ENCODE measurements at regions not wholly inside any gene's neighbourhood (a gene's known extent, or its start where the extent isn't known, plus 50 kb on each side); places are given as distances from the start of the nearest gene placed in this dataset.

DNA sequence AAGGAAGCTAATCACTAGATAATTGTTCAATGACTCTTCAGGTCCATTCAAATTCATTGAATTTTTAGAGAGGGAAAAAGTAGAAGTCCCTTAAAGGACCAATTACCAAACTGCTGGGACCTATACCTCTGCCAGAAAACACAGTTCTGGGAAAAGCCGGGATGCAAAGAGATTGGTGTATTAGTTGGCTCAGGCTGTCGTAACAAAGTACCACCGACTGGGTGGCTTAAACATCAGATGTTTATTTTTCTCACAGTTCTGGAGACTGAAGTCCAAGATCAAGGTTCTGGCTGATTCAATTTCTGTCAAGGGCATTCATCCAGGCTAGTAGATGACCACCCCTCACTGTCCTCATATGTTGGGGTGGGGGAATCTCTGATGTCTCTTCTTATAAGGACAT lies 177.1 kb upstream of the FSTL4 start:
- intact Hi-C loops (cut with DNase I), result no loop called here
- Histone ChIP-seq H3K4me1 (no peaks in the 10 kb centered on the region), H3K36me3 (no peaks in the 10 kb centered on the region), H3K27me3 (ENCODE audit: low read depth) (no peaks in the 10 kb centered on the region), H3K4me3 (no peak overlapping the region), H3K9me3 (no peaks in the 10 kb centered on the region), H3K27ac (no peak overlapping the region)
- TF ChIP-seq, protein P1, sequence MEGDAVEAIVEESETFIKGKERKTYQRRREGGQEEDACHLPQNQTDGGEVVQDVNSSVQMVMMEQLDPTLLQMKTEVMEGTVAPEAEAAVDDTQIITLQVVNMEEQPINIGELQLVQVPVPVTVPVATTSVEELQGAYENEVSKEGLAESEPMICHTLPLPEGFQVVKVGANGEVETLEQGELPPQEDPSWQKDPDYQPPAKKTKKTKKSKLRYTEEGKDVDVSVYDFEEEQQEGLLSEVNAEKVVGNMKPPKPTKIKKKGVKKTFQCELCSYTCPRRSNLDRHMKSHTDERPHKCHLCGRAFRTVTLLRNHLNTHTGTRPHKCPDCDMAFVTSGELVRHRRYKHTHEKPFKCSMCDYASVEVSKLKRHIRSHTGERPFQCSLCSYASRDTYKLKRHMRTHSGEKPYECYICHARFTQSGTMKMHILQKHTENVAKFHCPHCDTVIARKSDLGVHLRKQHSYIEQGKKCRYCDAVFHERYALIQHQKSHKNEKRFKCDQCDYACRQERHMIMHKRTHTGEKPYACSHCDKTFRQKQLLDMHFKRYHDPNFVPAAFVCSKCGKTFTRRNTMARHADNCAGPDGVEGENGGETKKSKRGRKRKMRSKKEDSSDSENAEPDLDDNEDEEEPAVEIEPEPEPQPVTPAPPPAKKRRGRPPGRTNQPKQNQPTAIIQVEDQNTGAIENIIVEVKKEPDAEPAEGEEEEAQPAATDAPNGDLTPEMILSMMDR (IDR thresholded peaks at IDR 0.05), result no peak
- ATAC-seq (no peak), DNase-seq (no peak)

DNA sequence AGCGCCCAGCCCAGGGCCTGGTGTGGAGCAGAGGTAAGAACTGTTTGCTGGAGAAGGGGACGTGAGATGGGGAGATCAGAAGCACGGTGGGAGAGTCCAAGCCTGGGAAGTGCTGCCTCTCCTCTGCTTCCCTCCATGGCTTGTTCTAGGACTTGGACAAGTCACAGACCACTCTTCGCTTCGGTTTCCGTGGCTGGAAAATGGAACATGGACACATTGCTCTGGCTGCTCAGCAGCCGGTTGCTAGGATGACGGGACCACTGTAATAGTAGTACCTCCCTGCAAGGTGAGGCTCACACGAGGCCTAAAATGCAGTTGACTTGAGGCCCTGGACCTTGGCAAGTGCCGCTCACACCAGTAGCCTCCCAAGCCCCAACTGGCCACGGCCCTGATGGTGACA lies 175.8 kb upstream of the FSTL4 start:
- intact Hi-C loops (cut with DNase I), result no loop called here

DNA sequence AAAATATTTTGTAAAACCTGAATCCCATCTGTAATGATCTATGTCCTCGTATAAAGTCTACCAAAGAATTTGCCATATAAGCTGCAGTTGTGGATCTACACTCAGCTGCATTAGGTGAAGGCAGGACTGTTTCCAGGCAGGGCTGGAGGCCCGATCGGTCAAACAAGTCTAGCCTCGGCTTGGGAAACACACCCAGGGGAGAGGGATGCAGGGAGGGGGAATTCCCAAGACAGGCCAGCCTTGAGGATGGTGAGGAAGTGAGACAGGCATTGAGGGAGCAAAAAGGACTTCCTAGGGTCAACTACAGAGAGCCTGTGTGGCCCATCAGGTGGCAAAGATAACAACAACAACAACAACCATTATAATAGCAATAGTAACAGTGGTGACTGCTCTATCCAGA lies 174.1 kb upstream of the FSTL4 start:
- no peak overlapping the region for H3K27ac ChIP-seq
- no peaks in the 10 kb centered on the region for H3K9me3 ChIP-seq
- no peaks in the 10 kb centered on the region for H3K36me3 ChIP-seq
- no peaks in the 10 kb centered on the region for H3K4me1 ChIP-seq
- no peak overlapping the region for H3K4me3 ChIP-seq
- ATAC-seq, result no peak
- intact Hi-C loops (cut with DNase I), result no loop called here
- H3K27me3 ChIP-seq (ENCODE audit: low read depth), result no peaks in the 10 kb centered on the region
- DNase-seq, result no peak
- TF ChIP-seq, protein P1 (IDR thresholded peaks at IDR 0.05), result no peak

More for the DNA sequence above, 175.8 kb upstream of the FSTL4 start:
- H3K27ac ChIP-seq, result no peak overlapping the region
- TF ChIP-seq, protein P1 (IDR thresholded peaks at IDR 0.05), result no peak
- no peak overlapping the region for H3K4me3 ChIP-seq
- DNase-seq (no peak), ATAC-seq (no peak)
- H3K9me3 ChIP-seq, result no peaks in the 10 kb centered on the region
- no peaks in the 10 kb centered on the region for H3K36me3 ChIP-seq
- no peaks in the 10 kb centered on the region for H3K4me1 ChIP-seq
- no peaks in the 10 kb centered on the region for H3K27me3 ChIP-seq (ENCODE audit: low read depth)

DNA sequence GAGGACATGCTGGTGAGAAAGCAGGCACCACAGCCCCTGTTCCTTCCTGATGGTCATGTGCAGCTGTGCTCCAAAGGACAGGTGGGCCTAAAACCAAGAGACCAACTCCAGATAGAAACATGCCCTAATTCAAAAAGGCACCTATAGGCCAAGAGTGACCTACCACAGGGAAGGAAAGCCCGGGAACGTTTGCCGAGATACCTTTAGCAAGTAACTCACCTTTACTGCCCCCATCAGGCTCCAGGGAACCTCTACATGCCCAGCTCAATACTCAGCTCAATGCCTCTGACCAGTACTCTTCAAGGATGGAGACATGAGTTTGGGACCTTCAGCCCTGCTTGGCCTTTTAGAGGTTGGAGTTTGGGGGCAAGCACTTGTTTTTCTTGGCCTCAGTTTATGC lies 172.8 kb upstream of the FSTL4 start:
- Histone ChIP-seq H3K4me3 (no peak overlapping the region), H3K36me3 (no peaks in the 10 kb centered on the region), H3K4me1 (no peaks in the 10 kb centered on the region), H3K27me3 (ENCODE audit: low read depth) (no peaks in the 10 kb centered on the region), H3K9me3 (no peaks in the 10 kb centered on the region), H3K27ac (no peak overlapping the region)
- DNase-seq, result no peak
- TF ChIP-seq, protein P1 (IDR thresholded peaks at IDR 0.05), result no peak
- no peak for ATAC-seq
- intact Hi-C loops (cut with DNase I), result no loop called here

DNA sequence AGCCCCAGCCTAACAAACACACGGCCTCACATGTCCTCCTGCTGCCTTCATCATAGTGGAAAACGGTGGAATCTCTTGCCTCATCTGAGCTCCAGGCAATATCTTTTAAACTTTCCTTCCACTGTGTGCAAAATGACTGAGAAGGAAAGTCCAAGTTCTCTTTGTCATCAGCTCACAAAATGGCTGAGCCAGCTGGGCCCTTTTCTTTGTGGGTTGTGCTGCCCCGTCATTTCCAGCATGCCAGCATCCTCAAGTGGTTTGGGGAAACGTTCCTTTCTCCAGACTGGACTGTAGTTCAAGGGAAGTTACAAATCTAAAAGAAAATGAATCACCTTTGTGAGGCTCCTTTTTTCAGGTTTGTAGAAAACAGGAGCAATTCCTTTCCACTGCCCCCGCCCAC lies 171.1 kb upstream of the FSTL4 start:
- intact Hi-C loops (cut with DNase I), result no loop called here
- Histone ChIP-seq H3K36me3 (no peaks in the 10 kb centered on the region), H3K9me3 (no peaks in the 10 kb centered on the region), H3K4me3 (no peak overlapping the region), H3K27me3 (ENCODE audit: low read depth) (no peaks in the 10 kb centered on the region), H3K4me1 (no peaks in the 10 kb centered on the region), H3K27ac (no peak overlapping the region)
- no peak for DNase-seq
- ATAC-seq, result no peak
- TF ChIP-seq, protein P1 (IDR thresholded peaks at IDR 0.05), result no peak

DNA sequence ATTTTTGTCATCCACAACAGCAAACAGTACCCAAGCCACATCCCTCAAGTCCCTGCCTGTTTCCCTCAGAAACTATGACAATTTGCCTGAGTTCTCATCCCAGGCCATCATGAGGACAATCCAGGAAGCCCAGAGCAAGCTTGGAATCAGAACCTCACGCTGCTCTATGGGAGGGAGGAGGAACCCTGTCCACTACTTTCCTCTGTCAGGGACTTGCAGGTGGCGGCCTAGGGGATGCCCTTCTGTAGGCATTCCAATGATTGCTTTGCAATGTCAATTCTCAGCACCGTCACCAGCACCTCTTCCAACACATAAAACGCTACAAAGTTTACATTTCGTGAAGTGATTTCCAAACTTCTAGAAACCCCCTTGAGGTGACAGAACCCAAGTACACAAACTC lies 170.4 kb upstream of the FSTL4 start:
- no peaks in the 10 kb centered on the region for H3K4me1 ChIP-seq
- TF ChIP-seq, protein P1 (IDR thresholded peaks at IDR 0.05), result no peak
- DNase-seq (no peak), ATAC-seq (no peak)
- intact Hi-C loops (cut with DNase I), result no loop called here
- H3K27me3 ChIP-seq (ENCODE audit: low read depth), result no peaks in the 10 kb centered on the region
- no peaks in the 10 kb centered on the region for H3K9me3 ChIP-seq
- H3K4me3 ChIP-seq, result no peak overlapping the region
- H3K27ac ChIP-seq, result no peak overlapping the region
- no peaks in the 10 kb centered on the region for H3K36me3 ChIP-seq
